Ovary (tissue), 3 donors: ENCODE measurements at regions not wholly inside any gene's neighbourhood (a gene's known extent, or its start where the extent isn't known, plus 50 kb on each side); places are given as distances from the start of the nearest gene placed in this dataset.

Experiments
- EP300 ChIP-seq: sonication (generic); formaldehyde crosslinking; IDR thresholded peaks from one replicate; pipeline ENCODE4 v1.6.1; 2017; ENCODE audit warnings: antibody characterized with exemption
- POLR2A ChIP-seq: fragments of 450-650 bp; IDR thresholded peaks from one replicate; pipeline ENCODE4 v1.6.1; 2017; ENCODE audit warnings: antibody characterized with exemption, mild to moderate bottlenecking, moderate library complexity
- TF ChIP-seq, protein P1 (sequence below), 3 donors: fragments of 450-650 bp in 2 of 3; fragments of 200-600 bp in 1 of 3; IDR thresholded peaks; one replicate each; pipeline versions ENCODE4 v1.5.1 to v1.8.0; 2016 to 2022; ENCODE audit warnings: antibody characterized with exemption in 3 of 3, mild to moderate bottlenecking in 1 of 3
- donor health status: DM: no; HTN: no; CAD: no.

DNA sequence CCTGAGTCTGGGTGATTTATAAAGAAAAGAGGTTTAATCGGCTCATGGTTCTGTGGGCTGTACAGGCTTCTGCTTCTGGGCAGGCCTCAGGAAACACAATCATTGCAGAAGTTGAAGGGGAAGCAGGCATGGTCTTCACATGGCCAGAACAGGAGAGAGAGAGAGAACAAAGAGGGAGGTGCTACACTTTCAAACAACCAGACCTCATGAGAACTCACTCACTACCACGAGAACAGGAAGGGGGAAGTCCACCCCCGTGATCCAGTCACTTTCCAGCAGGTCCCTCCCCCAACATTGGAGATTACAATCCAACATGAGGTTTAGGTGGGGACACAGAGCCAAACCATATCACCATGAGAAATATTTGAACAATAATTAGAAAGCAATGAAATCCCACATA lies 222.9 kb downstream of the FAM72C start:
- TF ChIP-seq, protein P1, sequence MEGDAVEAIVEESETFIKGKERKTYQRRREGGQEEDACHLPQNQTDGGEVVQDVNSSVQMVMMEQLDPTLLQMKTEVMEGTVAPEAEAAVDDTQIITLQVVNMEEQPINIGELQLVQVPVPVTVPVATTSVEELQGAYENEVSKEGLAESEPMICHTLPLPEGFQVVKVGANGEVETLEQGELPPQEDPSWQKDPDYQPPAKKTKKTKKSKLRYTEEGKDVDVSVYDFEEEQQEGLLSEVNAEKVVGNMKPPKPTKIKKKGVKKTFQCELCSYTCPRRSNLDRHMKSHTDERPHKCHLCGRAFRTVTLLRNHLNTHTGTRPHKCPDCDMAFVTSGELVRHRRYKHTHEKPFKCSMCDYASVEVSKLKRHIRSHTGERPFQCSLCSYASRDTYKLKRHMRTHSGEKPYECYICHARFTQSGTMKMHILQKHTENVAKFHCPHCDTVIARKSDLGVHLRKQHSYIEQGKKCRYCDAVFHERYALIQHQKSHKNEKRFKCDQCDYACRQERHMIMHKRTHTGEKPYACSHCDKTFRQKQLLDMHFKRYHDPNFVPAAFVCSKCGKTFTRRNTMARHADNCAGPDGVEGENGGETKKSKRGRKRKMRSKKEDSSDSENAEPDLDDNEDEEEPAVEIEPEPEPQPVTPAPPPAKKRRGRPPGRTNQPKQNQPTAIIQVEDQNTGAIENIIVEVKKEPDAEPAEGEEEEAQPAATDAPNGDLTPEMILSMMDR (IDR thresholded peaks at IDR 0.05): no peak
- no peak for TF ChIP-seq POLR2A
- TF ChIP-seq EP300: no peak
